ENCODE measurements at regions not wholly inside any gene's neighbourhood (a gene's known extent, or its start where the extent isn't known, plus 50 kb on each side); places are given as distances from the start of the nearest gene placed in this dataset.

DNA sequence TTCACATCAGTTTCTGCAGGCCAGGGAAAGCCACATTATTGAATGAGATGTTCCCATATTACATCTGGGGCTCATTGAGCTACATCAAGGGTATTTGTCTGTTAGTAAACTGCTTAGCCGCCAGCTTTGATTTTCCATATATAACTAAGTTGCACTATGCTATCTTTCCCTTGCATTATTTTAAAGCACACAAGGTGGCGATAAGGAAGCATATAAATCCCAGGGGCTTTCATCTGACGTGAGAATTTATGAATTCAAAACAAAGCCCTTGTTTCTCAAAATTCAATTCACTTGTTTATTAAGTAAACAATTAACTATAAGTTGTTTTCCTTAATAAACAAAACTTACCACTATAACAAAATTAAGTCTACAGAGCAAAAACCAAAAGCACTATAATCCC, 334.1 kb upstream of the TPK1 start:
- H3K27me3 ChIP-seq (ENCODE audit: control insufficient read depth, insufficient read depth, low read length) = no peaks in the 10 kb centered on the region
- no peaks in the 10 kb centered on the region for H3K36me3 ChIP-seq (ENCODE audit: control insufficient read depth, insufficient read depth, low read length)
- no peak for DNase-seq (ENCODE audit: low read depth)
- H3K4me3 ChIP-seq (ENCODE audit: low read depth, low read length) = no peak overlapping the region
- TF ChIP-seq CTCF (IDR thresholded peaks at IDR 0.05; ENCODE audit: insufficient read depth, low read length, poor library complexity, severe bottlenecking) = no peak

GRCh38 chr7:145168879-145169278, 333.0 kb upstream of the TPK1 start:
- no peak for DNase-seq (ENCODE audit: low read depth)
- TF ChIP-seq CTCF (IDR thresholded peaks at IDR 0.05; ENCODE audit: insufficient read depth, low read length, poor library complexity, severe bottlenecking) = no peak
- no peaks in the 10 kb centered on the region for H3K27me3 ChIP-seq (ENCODE audit: control insufficient read depth, insufficient read depth, low read length)

DNA sequence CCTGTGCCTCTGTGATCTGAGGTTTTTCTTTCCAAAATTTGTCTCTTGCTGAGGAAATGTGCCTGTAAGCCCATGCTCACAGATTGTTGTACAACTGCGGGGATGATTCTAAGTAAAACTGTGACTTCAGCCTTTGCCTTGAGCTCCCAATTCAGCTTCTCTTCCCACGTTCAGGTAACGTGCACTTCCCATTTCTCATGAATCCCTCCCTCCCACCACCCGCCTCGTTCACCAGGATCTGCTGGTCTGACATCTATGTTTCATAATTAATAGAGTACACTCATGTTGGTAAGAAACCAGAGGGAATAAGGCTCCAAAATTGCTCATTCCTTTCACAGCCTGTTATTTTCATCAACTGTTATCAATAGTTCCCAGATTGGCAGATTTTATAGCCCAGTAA, 332.6 kb upstream of the TPK1 start:
- no peak for TF ChIP-seq CTCF (IDR thresholded peaks at IDR 0.05; ENCODE audit: insufficient read depth, low read length, poor library complexity, severe bottlenecking)
- Histone ChIP-seq H3K36me3 (ENCODE audit: control insufficient read depth, insufficient read depth, low read length) (no peaks in the 10 kb centered on the region), H3K4me3 (ENCODE audit: low read depth, low read length) (no peak overlapping the region), H3K27me3 (ENCODE audit: control insufficient read depth, insufficient read depth, low read length) (no peaks in the 10 kb centered on the region)
- no peak for DNase-seq (ENCODE audit: low read depth)

More at GRCh38 chr7:145168879-145169278, 333.0 kb upstream of the TPK1 start:
- H3K4me3 ChIP-seq (ENCODE audit: low read depth, low read length) = no peak overlapping the region
- no peaks in the 10 kb centered on the region for H3K36me3 ChIP-seq (ENCODE audit: control insufficient read depth, insufficient read depth, low read length)

GRCh38 chr7:145156834-145157233, 321.0 kb upstream of the TPK1 start:
- Histone ChIP-seq H3K4me3 (ENCODE audit: low read depth, low read length) (no peak overlapping the region), H3K36me3 (ENCODE audit: control insufficient read depth, insufficient read depth, low read length) (no peaks in the 10 kb centered on the region), H3K27me3 (ENCODE audit: control insufficient read depth, insufficient read depth, low read length) (no peaks in the 10 kb centered on the region)
- no peak for DNase-seq (ENCODE audit: low read depth)
- no peak for TF ChIP-seq CTCF (IDR thresholded peaks at IDR 0.05; ENCODE audit: insufficient read depth, low read length, poor library complexity, severe bottlenecking)

DNA sequence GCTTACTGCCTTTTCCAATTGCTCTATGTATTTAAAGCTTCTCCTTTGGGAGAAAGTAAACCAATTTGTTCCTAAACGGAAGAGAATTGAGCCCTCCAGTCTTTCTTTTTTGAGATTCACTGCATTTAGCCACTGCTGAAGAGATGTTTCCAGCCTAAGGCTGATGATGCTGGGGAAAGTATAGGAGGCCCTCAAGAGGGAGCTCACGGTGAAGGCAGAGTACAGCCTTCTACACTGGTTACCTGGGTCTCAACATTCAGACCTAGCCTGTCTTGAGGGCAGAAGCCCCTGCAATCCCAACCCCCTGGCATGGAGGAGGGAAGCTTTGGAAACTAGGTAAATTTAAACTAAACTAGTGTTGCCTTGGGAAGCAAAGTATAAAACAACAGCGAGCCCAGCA, 316.7 kb upstream of the TPK1 start:
- H3K36me3 ChIP-seq (ENCODE audit: control insufficient read depth, insufficient read depth, low read length) = no peaks in the 10 kb centered on the region
- TF ChIP-seq CTCF (IDR thresholded peaks at IDR 0.05; ENCODE audit: insufficient read depth, low read length, poor library complexity, severe bottlenecking) = no peak
- no peak overlapping the region for H3K4me3 ChIP-seq (ENCODE audit: low read depth, low read length)
- no peaks in the 10 kb centered on the region for H3K27me3 ChIP-seq (ENCODE audit: control insufficient read depth, insufficient read depth, low read length)
- no peak for DNase-seq (ENCODE audit: low read depth)

GRCh38 chr7:145151676-145152075, 315.8 kb upstream of the TPK1 start:
- DNase-seq (ENCODE audit: low read depth) = no peak
- no peaks in the 10 kb centered on the region for H3K36me3 ChIP-seq (ENCODE audit: control insufficient read depth, insufficient read depth, low read length)
- no peak for TF ChIP-seq CTCF (IDR thresholded peaks at IDR 0.05; ENCODE audit: insufficient read depth, low read length, poor library complexity, severe bottlenecking)
- H3K27me3 ChIP-seq (ENCODE audit: control insufficient read depth, insufficient read depth, low read length) = no peaks in the 10 kb centered on the region
- H3K4me3 ChIP-seq (ENCODE audit: low read depth, low read length) = no peak overlapping the region
